Panc1 (cell line): ENCODE measurements at regions not wholly inside any gene's neighbourhood (a gene's known extent, or its start where the extent isn't known, plus 50 kb on each side); places are given as distances from the start of the nearest gene placed in this dataset.

ENCODE experiments used
- ATAC-seq: fragments of 200-7000 bp; cut with Tn5 transposase; 2 replicates; pipeline ENCODE4 v1.9.1; 2020; ENCODE audit warnings: mild to moderate bottlenecking, moderate library complexity
- BruUV-seq: library from RNA; stranded (reverse); fragments of 400-500 nt; replicated peaks from 2 replicates; lab custom pipeline; 2021; lab: Mats Ljungman, UMichigan
- CTCF ChIA-PET: fragments of 300-600 bp; sonication (Branson Sonifier 250); formaldehyde crosslinking; loops from one replicate; lab custom pipeline; 2022; ENCODE audit warnings: antibody characterized with exemption; lab: Charles Lee
- POLR2A ChIA-PET: fragments of 300-600 bp; sonication (Branson Sonifier 250); formaldehyde crosslinking; loops from one replicate; lab custom pipeline; 2022; ENCODE audit warnings: antibody characterized with exemption; lab: Charles Lee
- DNase-seq: peaks from one replicate; pipeline ENCODE4 v3.0.0-alpha.2; 2010; ENCODE audit warnings: low read depth, low spot score
- H3K27ac ChIP-seq: 2 replicates; pipeline ENCODE4 v1.5.1; 2011; ENCODE audit warnings: mild to moderate bottlenecking, low read length, inconsistent platforms
- H3K27me3 ChIP-seq: fragments of 200-500 bp; sonication (Bioruptor generic); 2 replicates; pipeline ENCODE4 v1.6.0; 2014; ENCODE audit warnings: low read length, inconsistent platforms; ENCODE audit not compliant: control insufficient read depth, insufficient read depth
- H3K36me3 ChIP-seq: fragments of 200-500 bp; sonication (Bioruptor generic); 2 replicates; pipeline ENCODE4 v1.5.1; 2014; ENCODE audit warnings: inconsistent platforms, mild to moderate bottlenecking, low read length, moderate library complexity; ENCODE audit not compliant: control insufficient read depth, insufficient read depth
- H3K4me1 ChIP-seq: 2 replicates; pipeline ENCODE4 v1.5.1; 2011; ENCODE audit warnings: inconsistent platforms, mild to moderate bottlenecking, low read length, moderate library complexity; ENCODE audit not compliant: control insufficient read depth, insufficient read depth
- H3K4me3 ChIP-seq, 2 experiments: 2 replicates each; pipeline ENCODE4 v1.5.1; 2011 to 2012; ENCODE audit warnings: low read depth in 2 of 2, low read length in 2 of 2, mild to moderate bottlenecking in 2 of 2, inconsistent platforms in 1 of 2, moderate library complexity in 1 of 2
- H3K9me3 ChIP-seq: fragments of 200-500 bp; sonication (Bioruptor generic); 2 replicates; pipeline ENCODE4 v1.5.1; 2014; ENCODE audit warnings: low read depth, mild to moderate bottlenecking, inconsistent platforms, low read length, moderate library complexity; ENCODE audit not compliant: control insufficient read depth, insufficient read depth
- CTCF ChIP-seq: fragments of 450-650 bp; IDR thresholded peaks from 2 replicates; pipeline ENCODE4 v1.5.1; 2017; ENCODE audit warnings: mild to moderate bottlenecking
- POLR2AphosphoS5 ChIP-seq: IDR thresholded peaks from 2 replicates; pipeline ENCODE4 v1.6.1; 2012; ENCODE audit warnings: mild to moderate bottlenecking, low read depth, low read length, moderate library complexity
- REST ChIP-seq, 2 experiments: IDR thresholded peaks; 2 replicates each; pipeline ENCODE4 v1.6.1; 2011 to 2012; ENCODE audit warnings: low read depth in 2 of 2, control low read depth in 1 of 2, low read length in 1 of 2, mild to moderate bottlenecking in 1 of 2, moderate library complexity in 1 of 2; ENCODE audit not compliant: insufficient read depth in 1 of 2
- SIN3A ChIP-seq: IDR thresholded peaks from 2 replicates; pipeline ENCODE4 v1.6.1; 2012; ENCODE audit warnings: low read depth, mild to moderate bottlenecking, low read length, moderate library complexity, borderline replicate concordance; ENCODE audit not compliant: insufficient read depth
- TCF7L2 ChIP-seq: IDR thresholded peaks from 2 replicates; pipeline ENCODE4 v1.6.1; 2011; ENCODE audit warnings: mild to moderate bottlenecking, low read depth, low read length, inconsistent platforms
- in situ Hi-C: cut with HindIII; loops from 2 replicates; pipeline ENCODE4 v1.10.0; 2016; ENCODE audit warnings: low sequenced_read_pairs, low pct_unique_long_range_greater_than_20kb
- intact Hi-C: fragments of 100-400 bp; cut with micrococcal nuclease; formaldehyde crosslinking; loops from one replicate; pipeline ENCODE4 v1.10.0; 2022; ENCODE audit not compliant: unreplicated experiment

DNA sequence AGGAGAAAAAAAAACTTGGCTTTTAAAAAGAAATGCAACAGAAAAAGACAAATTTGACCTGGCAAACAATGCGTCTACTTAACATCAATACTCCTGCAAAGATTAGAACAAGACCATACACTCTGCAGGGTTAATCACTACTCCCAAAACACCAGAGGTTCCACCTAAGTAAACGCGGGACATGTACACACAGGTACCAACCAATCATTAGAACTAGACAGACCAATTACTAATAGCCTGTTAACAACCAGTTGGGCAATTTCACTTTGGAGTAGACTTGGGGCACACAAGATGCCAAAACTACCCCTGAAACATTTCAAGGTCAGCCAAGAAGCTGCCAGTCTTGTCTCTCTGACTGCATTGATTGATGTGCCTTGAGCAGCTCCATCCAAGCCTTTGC lies 125.8 kb downstream of the RRAGC start:
- ChIA-PET CTCF (no interaction called here), POLR2A (no interaction called here)
- intact Hi-C loops: no loop called here
- peaks cover 12% of the 10 kb centered on the region for H3K27me3 ChIP-seq
- DNase-seq (no peak), ATAC-seq (no peak)
- in situ Hi-C loops: no loop called here
- no peaks in the 10 kb centered on the region for H3K9me3 ChIP-seq
- H3K36me3 ChIP-seq: no peaks in the 10 kb centered on the region
- no peak overlapping the region for H3K27ac ChIP-seq
- TF ChIP-seq SIN3A (no peak), POLR2AphosphoS5 (no peak), REST (IDR thresholded peaks at IDR 0.05; ENCODE audit: insufficient read depth in 1 of 2, low read depth in 2 of 2, low read length in 1 of 2) (no peak), TCF7L2 (no peak), CTCF (no peak)
- H3K4me1 ChIP-seq: no peaks in the 10 kb centered on the region
- H3K4me3 ChIP-seq: no peak overlapping the region
- BruUV-seq: no TSS peak

GRCh38 chr1:38730511-38731397 lies 128.8 kb downstream of the RRAGC start:
- H3K27me3 ChIP-seq: peaks cover 17% of the 10 kb centered on the region
- no peaks in the 10 kb centered on the region for H3K36me3 ChIP-seq
- BruUV-seq: no TSS peak
- POLR2A ChIA-PET: no interaction called here
- TF ChIP-seq REST (IDR thresholded peaks at IDR 0.05; ENCODE audit: insufficient read depth in 1 of 2, low read depth in 2 of 2, low read length in 1 of 2): no peak
- TF ChIP-seq TCF7L2: no peak
- no peak for TF ChIP-seq CTCF
- TF ChIP-seq SIN3A: no peak
- TF ChIP-seq POLR2AphosphoS5: no peak
- ATAC-seq: no peak
- CTCF ChIA-PET: no interaction called here
- in situ Hi-C loops: no loop called here
- no peak for DNase-seq
- no peak overlapping the region for H3K27ac ChIP-seq
- no peaks in the 10 kb centered on the region for H3K9me3 ChIP-seq
- no peaks in the 10 kb centered on the region for H3K4me1 ChIP-seq
- H3K4me3 ChIP-seq: no peak overlapping the region
- intact Hi-C loops: no loop called here
